SK-N-MC (cell line): ENCODE measurements at regions not wholly inside any gene's neighbourhood (a gene's known extent, or its start where the extent isn't known, plus 50 kb on each side); places are given as distances from the start of the nearest gene placed in this dataset.
"Not testable (repeated sequence)": the region's sequence is repeated elsewhere in the genome, so short reads cannot be mapped to it uniquely, and the experiment has no call there.

ENCODE experiments used
- DNase-seq: peaks from one replicate; pipeline ENCODE4 v3.0.0-alpha.2; 2011; ENCODE audit warnings: low read depth, low spot score
- H3K27ac ChIP-seq: fragments of 200-600 bp; sonication (generic); 2 replicates; pipeline ENCODE4 v1.5.1; 2016; ENCODE audit warnings: mixed run types
- H3K36me3 ChIP-seq: fragments of 200-600 bp; sonication (generic); 2 replicates; pipeline ENCODE4 v1.6.1; 2017; ENCODE audit warnings: antibody characterized with exemption, low read length, mixed read lengths; ENCODE audit not compliant: insufficient read depth
- H3K4me3 ChIP-seq: fragments of 200-600 bp; sonication (generic); 2 replicates; pipeline ENCODE4 v1.5.1; 2016
- H3K9ac ChIP-seq: fragments of 200-600 bp; sonication (generic); 2 replicates; pipeline ENCODE4 v1.8.0; 2017; ENCODE audit warnings: mixed run types, mixed read lengths; ENCODE audit not compliant: insufficient read length
- H3K9me3 ChIP-seq: fragments of 200-600 bp; sonication (generic); 2 replicates; pipeline ENCODE4 v1.6.1; 2017; ENCODE audit warnings: low read depth, mild to moderate bottlenecking, antibody characterized with exemption, low read length, moderate library complexity, mixed read lengths
- EZH2 ChIP-seq: fragments of 200-600 bp; sonication (generic); IDR thresholded peaks from one replicate; pipeline ENCODE4 v1.6.1; 2017; ENCODE audit warnings: antibody characterized with exemption
- FOXP2 ChIP-seq: optimal IDR thresholded peaks from 2 replicates; pipeline ENCODE3; 2011; ENCODE audit warnings: mild to moderate bottlenecking, moderate library complexity; ENCODE audit not compliant: insufficient read depth; ENCODE audit errors: extremely low read length, control extremely low read depth
- POLR2AphosphoS5 ChIP-seq: IDR thresholded peaks from 2 replicates; pipeline ENCODE4 v1.6.1; 2012; ENCODE audit warnings: mild to moderate bottlenecking, low read depth, low read length, borderline replicate concordance

DNA sequence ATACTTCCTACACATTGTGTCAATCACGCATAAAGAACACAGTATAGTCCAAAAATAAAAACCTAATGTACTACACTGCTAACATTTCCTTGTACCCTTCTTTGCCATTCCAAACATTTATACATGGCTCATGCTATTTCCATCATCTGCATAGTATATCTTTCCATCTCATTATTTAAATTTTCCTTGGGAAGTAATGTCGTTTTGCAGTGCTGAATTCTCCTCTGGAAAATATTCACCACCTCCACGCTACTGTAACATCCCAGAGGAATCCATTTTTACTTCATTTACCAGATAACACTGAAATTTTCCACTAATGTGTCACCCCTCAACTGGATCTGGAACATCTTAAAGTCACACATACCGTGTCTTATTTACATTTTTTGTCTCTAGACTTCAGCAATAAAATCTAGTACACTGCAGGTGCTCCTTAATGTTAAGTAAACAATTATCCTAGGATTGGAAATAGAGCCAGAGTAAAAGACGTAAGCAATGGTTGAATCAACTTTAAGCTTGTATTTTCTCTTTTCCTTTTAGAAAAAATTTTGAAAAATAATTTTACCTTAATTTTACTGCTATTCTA, 881.0 kb downstream of the AMY1C start:
- no peak for TF ChIP-seq FOXP2
- TF ChIP-seq EZH2 = no peak
- TF ChIP-seq POLR2AphosphoS5 = no peak
- Histone ChIP-seq H3K9me3 (no peaks in the 10 kb centered on the region), H3K4me3 (no peak overlapping the region), H3K36me3 (no peaks in the 10 kb centered on the region), H3K9ac (no peak overlapping the region), H3K27ac (no peak overlapping the region)
- no peak for DNase-seq

DNA sequence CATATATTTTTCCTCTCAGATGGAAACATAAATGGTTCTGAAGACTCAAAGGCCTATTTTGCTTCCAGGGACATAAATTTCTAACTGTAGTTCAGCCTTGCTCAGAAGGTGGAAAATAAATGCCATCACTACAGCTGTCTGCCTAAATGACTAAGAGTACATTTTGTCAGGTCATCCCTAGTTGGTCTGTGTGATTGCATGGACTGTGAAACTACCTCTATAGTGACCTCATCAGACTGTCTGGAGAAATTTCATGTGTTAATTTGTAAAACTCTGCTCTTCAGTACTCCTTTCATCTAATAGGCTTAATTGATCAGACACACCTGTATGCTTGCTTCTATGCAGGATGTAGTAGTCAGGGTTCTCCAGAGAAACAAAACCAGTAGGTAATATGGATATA, 886.9 kb downstream of the AMY1C start:
- Histone ChIP-seq H3K27ac (no peak overlapping the region), H3K4me3 (no peak overlapping the region), H3K9ac (no peak overlapping the region), H3K9me3 (no peaks in the 10 kb centered on the region), H3K36me3 (no peaks in the 10 kb centered on the region)
- TF ChIP-seq FOXP2 = no peak
- TF ChIP-seq EZH2 = no peak
- no peak for TF ChIP-seq POLR2AphosphoS5
- no peak for DNase-seq

DNA sequence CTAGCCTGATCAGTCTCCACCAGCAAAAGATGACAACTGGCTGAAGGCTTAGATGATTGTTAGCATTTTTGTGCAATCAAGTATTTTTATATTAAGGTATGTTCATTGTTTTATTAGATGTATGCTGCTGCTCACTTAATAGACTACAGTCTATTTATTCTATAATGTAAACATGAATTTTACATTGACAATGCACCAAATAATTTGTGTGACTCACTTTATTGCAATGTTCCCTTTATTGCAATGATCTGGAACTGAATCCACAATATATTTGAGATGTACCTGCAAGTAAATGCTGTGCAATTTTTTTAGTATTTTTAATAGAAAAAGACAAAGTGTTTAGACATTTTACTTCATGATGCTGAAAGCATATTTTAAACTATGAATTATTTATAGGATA, 896.5 kb downstream of the AMY1C start:
- TF ChIP-seq EZH2 = no peak
- TF ChIP-seq FOXP2 = no peak
- TF ChIP-seq POLR2AphosphoS5 = no peak
- no peaks in the 10 kb centered on the region for H3K36me3 ChIP-seq
- H3K9ac ChIP-seq = no peak overlapping the region
- no peak for DNase-seq
- H3K27ac ChIP-seq = no peak overlapping the region
- no peak overlapping the region for H3K4me3 ChIP-seq
- no peaks in the 10 kb centered on the region for H3K9me3 ChIP-seq

DNA sequence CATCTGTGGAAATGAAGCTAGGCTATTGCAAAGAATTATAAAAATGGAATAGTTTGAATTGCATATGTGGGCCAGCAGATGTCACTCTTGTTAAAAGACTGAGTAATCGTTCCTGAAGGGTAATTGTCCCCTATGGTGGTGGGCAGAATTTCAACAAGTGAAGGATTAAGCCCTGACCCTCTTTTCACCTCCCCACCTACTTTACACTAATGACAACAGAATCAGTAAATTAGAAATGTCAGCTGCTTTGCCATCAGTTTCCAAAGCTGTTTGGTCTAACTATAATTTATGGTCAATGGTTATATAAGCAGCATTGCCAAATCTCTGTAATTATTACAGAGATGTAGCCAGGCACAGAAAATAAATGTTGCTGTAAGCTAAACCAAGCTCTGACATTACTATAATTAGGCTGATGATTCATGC, 898.6 kb downstream of the AMY1C start:
- Histone ChIP-seq H3K36me3 (no peaks in the 10 kb centered on the region), H3K9me3 (no peaks in the 10 kb centered on the region), H3K27ac (no peak overlapping the region), H3K4me3 (no peak overlapping the region), H3K9ac (no peak overlapping the region)
- no peak for TF ChIP-seq POLR2AphosphoS5
- no peak for TF ChIP-seq EZH2
- no peak for TF ChIP-seq FOXP2
- peak; percentile 52 for DNase-seq

DNA sequence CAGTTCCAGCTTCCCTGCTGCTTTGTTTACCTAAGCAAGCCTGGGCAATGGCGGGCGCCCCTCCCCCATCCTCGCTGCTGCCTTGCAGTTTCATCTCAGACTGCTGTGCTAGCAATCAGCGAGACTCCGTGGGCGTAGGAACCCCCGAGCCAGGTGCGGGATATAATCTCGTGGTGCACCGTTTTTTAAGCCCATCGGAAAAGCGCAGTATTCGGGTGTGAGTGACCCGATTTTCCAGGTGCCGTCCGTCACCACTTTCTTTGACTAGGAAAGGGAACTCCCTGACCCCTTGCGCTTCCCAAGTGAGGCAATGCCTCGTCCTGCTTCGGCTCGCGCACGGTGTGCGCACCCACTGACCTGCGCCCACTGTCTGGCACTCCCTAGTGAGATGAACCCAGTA, 914.7 kb downstream of the AMY1C start:
- not testable (repeated sequence) for H3K9me3 ChIP-seq, DNase-seq, H3K27ac ChIP-seq, H3K4me3 ChIP-seq, H3K36me3 ChIP-seq, H3K9ac ChIP-seq

DNA sequence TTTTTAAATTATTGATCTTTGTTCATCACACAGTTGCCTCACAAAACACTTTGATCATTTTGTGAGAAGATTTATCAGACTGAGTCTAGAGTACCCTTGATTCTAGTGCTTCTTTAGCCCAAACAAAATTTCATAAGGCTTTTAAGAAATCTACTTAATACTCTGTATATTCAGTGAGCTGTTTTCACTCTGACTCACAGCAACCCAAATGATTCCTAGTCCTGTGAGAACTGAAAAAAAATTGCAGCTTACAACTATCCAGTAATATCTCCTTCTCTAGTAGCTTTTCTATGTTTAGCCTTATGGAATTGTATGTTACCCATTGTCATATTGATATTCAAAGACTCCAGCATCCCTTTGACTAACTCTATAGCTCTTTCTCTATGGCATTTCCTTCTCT, 915.6 kb downstream of the AMY1C start:
- no peak for DNase-seq
- Histone ChIP-seq H3K36me3 (no peaks in the 10 kb centered on the region), H3K9me3 (no peaks in the 10 kb centered on the region), H3K4me3 (no peak overlapping the region), H3K9ac (no peak overlapping the region), H3K27ac (no peak overlapping the region)
- TF ChIP-seq EZH2 (no peak), POLR2AphosphoS5 (no peak), FOXP2 (no peak)

DNA sequence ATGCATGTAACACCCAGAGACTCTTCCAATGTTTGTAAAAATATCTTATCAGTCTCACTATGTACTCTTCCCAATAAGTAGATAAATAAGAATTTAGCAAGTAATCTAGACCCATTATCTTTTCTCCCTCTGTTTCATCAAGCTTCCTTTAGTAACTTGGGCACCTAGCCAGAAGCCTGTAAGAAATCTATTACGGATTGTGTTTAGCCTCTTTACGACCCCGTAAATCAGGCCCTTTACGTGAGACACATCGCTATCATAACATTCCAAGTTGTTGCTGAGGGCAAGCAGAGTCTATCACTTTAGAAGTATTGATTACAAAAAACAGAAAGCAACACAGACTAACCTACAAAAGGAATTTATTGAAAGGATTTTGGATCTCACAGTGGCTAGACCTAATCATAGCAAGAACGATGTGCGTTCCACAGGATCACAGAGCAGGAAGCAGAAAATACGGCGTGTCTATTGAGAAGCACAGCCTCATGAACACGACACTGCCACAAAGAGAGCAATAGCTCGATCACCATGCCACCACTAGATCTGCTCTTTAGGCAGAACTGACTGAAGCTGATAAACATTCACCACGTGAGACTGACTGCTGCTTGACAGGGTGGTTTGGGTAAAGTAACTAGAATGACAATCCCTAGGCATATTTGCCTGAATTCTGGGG, 922.1 kb downstream of the AMY1C start:
- no peak for DNase-seq
- Histone ChIP-seq H3K9me3 (no peaks in the 10 kb centered on the region), H3K9ac (no peak overlapping the region), H3K36me3 (no peaks in the 10 kb centered on the region), H3K4me3 (peak overlapping the region; percentile 5; the same call in 1 of the 2 replicates), H3K27ac (no peak overlapping the region)
- TF ChIP-seq EZH2 = no peak
- no peak for TF ChIP-seq FOXP2
- no peak for TF ChIP-seq POLR2AphosphoS5

DNA sequence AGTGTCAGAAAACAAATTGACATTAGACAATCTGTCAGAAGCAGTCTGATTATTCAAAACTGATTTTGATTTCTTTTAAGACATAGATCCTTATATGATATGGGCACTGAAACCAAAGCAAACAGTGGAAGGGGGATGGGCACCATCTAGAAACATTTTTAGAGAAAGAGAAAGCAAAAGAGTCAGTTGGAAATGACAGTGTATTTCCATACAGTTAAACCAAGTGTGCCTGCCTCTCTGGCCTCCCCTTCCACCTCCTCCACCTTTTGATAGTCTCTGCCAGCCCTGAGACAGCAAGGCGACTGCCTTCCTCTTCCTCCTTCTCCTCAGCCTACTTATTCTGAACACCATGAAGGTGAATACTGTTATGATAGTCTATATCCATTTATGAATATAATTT, 949.7 kb downstream of the AMY1C start:
- H3K36me3 ChIP-seq = no peaks in the 10 kb centered on the region
- H3K9ac ChIP-seq = no peak overlapping the region
- no peak overlapping the region for H3K27ac ChIP-seq
- H3K9me3 ChIP-seq = no peaks in the 10 kb centered on the region
- no peak overlapping the region for H3K4me3 ChIP-seq
- no peak for DNase-seq
- TF ChIP-seq POLR2AphosphoS5 (no peak), EZH2 (no peak), FOXP2 (no peak)

DNA sequence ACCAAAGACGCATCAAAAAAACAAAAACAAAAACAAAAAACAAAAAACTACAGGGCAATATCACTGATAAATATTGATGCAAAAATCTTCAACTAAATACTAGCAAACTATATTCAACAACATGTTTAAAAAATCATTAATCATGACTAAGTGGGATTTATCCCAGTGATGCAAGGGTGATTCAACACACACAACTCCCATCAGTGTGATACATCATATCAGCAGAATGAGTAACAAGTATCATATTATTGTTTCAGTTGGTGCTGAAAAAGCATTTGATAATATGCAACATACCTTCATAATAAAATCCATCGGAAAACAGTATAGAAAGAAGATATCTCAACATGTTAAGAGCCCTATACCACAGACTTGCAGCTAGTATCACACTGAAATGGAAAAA, 953.0 kb downstream of the AMY1C start:
- Histone ChIP-seq H3K4me3 (no peak overlapping the region), H3K9me3 (no peaks in the 10 kb centered on the region)

More for the DNA sequence above, 953.0 kb downstream of the AMY1C start:
- no peak for DNase-seq
- TF ChIP-seq EZH2 (no peak), FOXP2 (no peak), POLR2AphosphoS5 (no peak)
- no peak overlapping the region for H3K27ac ChIP-seq
- H3K36me3 ChIP-seq = no peaks in the 10 kb centered on the region
- no peak overlapping the region for H3K9ac ChIP-seq
